Activated T-helper 2 cell treated with anti-CD3 and anti-CD28 coated beads, Interferon-gamma antibody, Interleukin-2, Interleukin-4, amounts not matched to agents 10 μg/mL and 5 μg/mL and 100 μg/mL, durations not matched to agents 14 hours and 24 hours and 36 hours (primary cell): ENCODE measurements at regions not wholly inside any gene's neighbourhood (a gene's known extent, or its start where the extent isn't known, plus 50 kb on each side); places are given as distances from the start of the nearest gene placed in this dataset.

Experiments used
- DNase-seq: peaks from one replicate; pipeline ENCODE4 v3.0.0; 2021; ENCODE audit warnings: low spot score
- H3K27ac Mint-ChIP-seq: one replicate; pipeline ENCODE4 v1.8.0; 2021; ENCODE audit warnings: mixed read lengths
- H3K27me3 Mint-ChIP-seq: one replicate; pipeline ENCODE4 v1.8.0; 2021; ENCODE audit warnings: low read depth, mixed read lengths
- H3K36me3 Mint-ChIP-seq: one replicate; pipeline ENCODE4 v1.8.0; 2021; ENCODE audit warnings: low read depth, mixed read lengths
- H3K4me1 Mint-ChIP-seq: one replicate; pipeline ENCODE4 v1.8.0; 2021; ENCODE audit warnings: low read depth, mixed read lengths
- H3K4me3 Mint-ChIP-seq: one replicate; pipeline ENCODE4 v1.8.0; 2021; ENCODE audit warnings: low read depth, mild to moderate bottlenecking, moderate library complexity, mixed read lengths
- H3K9me3 Mint-ChIP-seq: one replicate; pipeline ENCODE4 v1.8.0; 2021; ENCODE audit warnings: mixed read lengths
- intact Hi-C: fragments of 100-400 bp; cut with micrococcal nuclease; formaldehyde crosslinking; loops from one replicate; pipeline ENCODE4 v1.15.1; 2023

DNA sequence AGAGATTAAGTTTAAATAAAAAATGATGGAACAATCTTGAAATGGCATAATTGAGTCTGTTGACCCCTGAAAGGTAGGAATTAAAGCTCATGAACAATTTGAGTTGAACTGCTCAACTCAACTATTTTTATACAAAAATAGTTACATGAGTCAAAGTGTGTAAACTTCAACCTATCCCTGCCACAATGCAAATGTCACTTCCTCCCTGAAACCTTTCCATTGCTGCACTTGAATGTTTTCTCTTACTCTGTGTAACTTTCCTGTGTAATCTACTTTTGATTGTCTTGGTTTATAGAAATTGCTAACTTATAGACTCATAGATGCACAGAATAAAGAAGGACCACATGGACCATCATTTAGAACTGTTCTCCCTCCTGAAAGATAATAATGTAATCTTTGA is 218.5 kb downstream of the GBA3 start:
- no peak overlapping the region for H3K4me3 Mint-ChIP-seq
- no peak for DNase-seq
- H3K4me1 Mint-ChIP-seq: no peaks in the 10 kb centered on the region
- H3K27me3 Mint-ChIP-seq: no peaks in the 10 kb centered on the region
- no peak overlapping the region for H3K27ac Mint-ChIP-seq
- H3K9me3 Mint-ChIP-seq: peaks cover 4% of the 10 kb centered on the region
- intact Hi-C loops: no loop called here
- no peaks in the 10 kb centered on the region for H3K36me3 Mint-ChIP-seq

DNA sequence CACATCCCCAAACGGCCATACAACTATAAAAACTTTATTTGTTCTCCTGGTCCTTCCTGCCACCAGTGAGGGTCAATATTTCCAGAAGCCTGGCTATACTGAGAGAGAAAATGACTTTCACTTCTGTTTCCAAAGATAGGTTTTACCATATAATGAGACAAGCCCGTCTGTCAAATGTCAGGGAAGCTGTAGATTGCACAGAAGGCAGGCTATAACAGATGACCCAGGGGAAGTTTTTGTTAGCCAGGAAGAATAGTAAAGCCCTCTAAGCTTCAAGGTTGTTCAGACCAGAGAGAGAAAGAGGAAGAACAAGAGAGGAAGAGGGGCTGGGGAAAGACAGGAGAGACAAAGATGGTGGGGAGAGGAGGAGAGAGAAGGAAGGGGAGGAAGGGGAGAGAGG is 217.5 kb downstream of the GBA3 start:
- no peaks in the 10 kb centered on the region for H3K4me1 Mint-ChIP-seq
- no peaks in the 10 kb centered on the region for H3K27me3 Mint-ChIP-seq
- DNase-seq: no peak
- no peak overlapping the region for H3K27ac Mint-ChIP-seq
- no peaks in the 10 kb centered on the region for H3K36me3 Mint-ChIP-seq
- peaks cover 4% of the 10 kb centered on the region for H3K9me3 Mint-ChIP-seq
- no peak overlapping the region for H3K4me3 Mint-ChIP-seq
- intact Hi-C loops: no loop called here

DNA sequence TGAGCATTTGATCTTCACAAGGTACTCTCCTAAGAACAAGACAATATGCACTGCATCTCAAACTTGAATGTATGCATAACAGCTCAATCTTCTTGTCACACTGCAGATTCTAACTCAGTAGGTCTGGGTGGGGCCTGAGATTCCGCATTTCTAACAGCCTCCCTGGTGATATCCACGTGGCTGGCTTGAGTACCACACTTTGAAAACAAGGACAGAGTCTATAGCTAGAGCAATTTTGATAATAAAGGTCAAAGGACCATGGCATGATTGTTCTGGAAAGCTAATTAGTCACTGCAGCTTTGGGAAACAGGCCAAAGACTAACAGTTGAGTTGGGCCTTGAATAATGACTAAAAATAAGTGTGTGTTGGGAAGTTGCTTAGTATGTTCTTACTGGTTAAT is 213.3 kb downstream of the GBA3 start:
- Mint-ChIP-seq H3K9me3 (peaks cover 4% of the 10 kb centered on the region), H3K27ac (no peak overlapping the region), H3K27me3 (no peaks in the 10 kb centered on the region), H3K36me3 (no peaks in the 10 kb centered on the region), H3K4me3 (no peak overlapping the region), H3K4me1 (no peaks in the 10 kb centered on the region)
- DNase-seq: no peak
- intact Hi-C loops: no loop called here

DNA sequence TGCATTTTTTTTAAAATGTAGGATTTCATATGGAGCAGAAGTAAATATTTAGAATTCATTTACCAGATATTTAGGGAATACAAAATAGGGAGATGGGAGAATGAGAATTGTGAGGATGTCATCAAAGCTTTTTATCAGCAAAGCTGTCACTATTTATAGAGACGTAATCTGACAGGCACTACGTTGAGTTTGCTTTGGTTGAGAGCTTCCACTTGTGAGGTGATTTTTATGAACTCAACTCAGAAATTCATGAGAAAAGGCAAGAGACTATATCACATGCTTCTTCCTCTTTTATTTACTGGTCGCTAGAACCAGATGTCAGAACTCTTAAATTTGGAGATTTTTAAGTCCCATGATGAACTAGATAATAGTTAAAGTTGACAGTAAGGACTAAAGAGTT is 211.2 kb downstream of the GBA3 start:
- Mint-ChIP-seq H3K4me3 (no peak overlapping the region), H3K4me1 (no peaks in the 10 kb centered on the region), H3K27me3 (no peaks in the 10 kb centered on the region), H3K36me3 (no peaks in the 10 kb centered on the region), H3K27ac (no peak overlapping the region), H3K9me3 (no peaks in the 10 kb centered on the region)
- intact Hi-C loops: loop anchor here (5.0 kb wide), 1 partner anchor 1513 kb away; no protein-coding TSS in a partner anchor
- DNase-seq: no peak

DNA sequence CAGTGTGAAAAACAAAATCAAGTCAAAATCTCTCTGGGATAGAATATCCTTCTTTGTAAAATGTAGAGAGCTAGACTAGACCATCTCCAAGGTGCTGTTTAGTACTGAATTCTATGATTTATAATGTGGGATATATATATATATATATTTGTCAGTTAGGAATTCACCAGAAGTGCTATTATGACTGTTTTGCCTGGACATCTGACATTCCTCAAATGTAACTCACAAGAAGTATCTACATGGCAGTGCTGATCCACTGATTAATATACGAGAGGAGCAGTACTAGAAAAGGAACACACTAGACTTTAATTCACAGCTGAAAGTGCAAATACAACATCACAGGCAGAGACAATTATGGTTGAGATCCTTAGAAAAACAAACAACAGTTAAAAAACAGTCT is 208.9 kb downstream of the GBA3 start:
- Mint-ChIP-seq H3K27me3 (no peaks in the 10 kb centered on the region), H3K36me3 (no peaks in the 10 kb centered on the region), H3K27ac (no peak overlapping the region), H3K4me3 (no peak overlapping the region), H3K9me3 (no peaks in the 10 kb centered on the region), H3K4me1 (no peaks in the 10 kb centered on the region)
- intact Hi-C loops: loop anchor here (5.0 kb wide), 1 partner anchor 1516 kb away; no protein-coding TSS in a partner anchor
- DNase-seq: no peak

DNA sequence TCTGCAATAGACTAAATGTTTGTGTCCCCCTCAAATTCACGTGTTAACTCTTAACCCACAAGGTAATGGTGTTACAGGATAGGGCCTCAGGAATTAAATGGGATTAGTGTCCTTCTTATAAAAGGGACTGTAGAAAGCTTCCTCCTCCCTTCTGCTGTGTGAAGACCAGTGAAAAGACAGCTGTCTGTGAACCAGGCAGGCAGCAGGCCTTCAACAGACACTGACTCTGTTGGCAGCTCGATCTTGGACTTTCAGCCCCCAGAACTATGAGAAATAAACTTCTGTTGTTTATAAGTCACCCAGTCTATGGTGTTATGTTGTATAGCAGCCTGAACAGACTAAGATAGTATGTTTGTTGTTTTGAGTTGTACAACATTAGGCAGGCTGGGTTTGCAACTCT is 208.1 kb downstream of the GBA3 start:
- DNase-seq: no peak
- H3K27me3 Mint-ChIP-seq: no peaks in the 10 kb centered on the region
- H3K4me3 Mint-ChIP-seq: no peak overlapping the region
- H3K9me3 Mint-ChIP-seq: no peaks in the 10 kb centered on the region
- no peaks in the 10 kb centered on the region for H3K36me3 Mint-ChIP-seq
- intact Hi-C loops: loop anchor here (5.0 kb wide), 1 partner anchor 1516 kb away; no protein-coding TSS in a partner anchor
- no peak overlapping the region for H3K27ac Mint-ChIP-seq
- H3K4me1 Mint-ChIP-seq: no peaks in the 10 kb centered on the region

DNA sequence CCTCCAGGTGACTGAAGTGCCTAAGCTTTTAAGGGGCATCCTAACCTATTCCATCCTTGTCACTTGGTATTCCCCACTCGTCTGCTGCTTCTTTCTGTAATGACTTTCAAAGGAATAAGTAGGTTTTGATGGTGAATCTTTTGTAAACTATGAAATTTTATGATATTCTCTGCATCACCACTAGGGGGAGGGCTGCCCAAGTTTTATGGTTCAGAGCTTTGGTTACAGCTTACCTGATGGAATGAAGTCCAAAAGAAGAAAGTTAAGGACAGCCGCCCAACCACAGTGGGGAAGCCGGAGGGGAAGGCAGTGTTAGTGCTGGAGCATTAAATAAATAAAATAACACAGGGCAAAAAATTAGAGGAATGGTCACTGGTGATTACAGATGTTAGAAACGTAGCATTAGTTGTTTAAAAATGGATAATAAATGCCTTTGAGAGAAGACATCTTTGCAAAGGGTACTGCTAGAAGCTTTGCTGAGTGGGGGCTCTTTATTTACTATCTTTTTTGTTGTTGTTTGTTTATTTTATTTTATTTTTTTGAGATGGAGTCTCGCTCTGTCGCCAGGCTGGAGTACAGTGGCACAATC is 204.9 kb downstream of the GBA3 start:
- Mint-ChIP-seq H3K9me3 (no peaks in the 10 kb centered on the region), H3K27me3 (peaks cover 2% of the 10 kb centered on the region), H3K27ac (no peak overlapping the region), H3K4me3 (no peak overlapping the region), H3K4me1 (no peaks in the 10 kb centered on the region), H3K36me3 (no peaks in the 10 kb centered on the region)
- DNase-seq: no peak
- intact Hi-C loops: no loop called here

DNA sequence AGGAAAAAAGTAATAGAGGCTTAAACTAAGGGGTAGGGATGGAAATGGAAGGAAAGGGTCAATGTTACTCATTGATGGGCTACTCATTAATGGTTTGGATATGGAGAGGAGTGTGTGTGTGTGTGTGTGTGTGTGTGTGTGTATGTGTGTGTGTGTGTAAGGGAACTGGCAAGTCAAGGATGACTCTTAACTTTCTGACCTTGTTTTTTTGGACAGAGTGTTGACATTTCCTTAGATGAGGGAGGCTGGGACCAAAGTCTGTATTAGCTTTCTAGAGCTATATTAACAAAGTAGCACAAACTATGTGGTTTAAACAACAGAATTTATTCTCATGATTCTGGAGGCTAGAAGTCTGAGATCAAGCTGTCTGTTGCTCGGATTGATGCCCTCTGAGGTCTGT is 202.7 kb downstream of the GBA3 start:
- Mint-ChIP-seq H3K27ac (no peak overlapping the region), H3K36me3 (no peaks in the 10 kb centered on the region), H3K4me1 (no peaks in the 10 kb centered on the region), H3K4me3 (no peak overlapping the region), H3K9me3 (no peaks in the 10 kb centered on the region), H3K27me3 (peaks cover 2% of the 10 kb centered on the region)
- no peak for DNase-seq
- intact Hi-C loops: no loop called here

DNA sequence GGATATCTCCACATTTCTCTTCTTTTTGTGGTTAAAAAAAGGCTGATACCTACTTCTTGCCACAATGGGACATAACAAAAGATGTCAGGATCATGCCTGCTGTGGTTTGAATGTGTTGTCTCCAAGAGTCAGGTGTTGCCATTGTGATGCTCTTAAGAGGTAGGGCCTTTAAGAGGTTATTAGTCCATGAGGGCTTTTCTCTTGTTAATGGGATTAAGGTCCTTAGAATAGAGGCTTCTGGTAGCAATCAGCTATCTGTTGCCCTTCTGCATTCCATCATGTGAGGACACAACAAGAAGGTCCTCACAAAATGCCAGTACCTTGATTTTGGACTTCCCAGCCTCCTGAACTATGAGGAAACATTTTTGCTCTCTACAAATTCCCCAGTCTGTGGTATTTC is 191.4 kb downstream of the GBA3 start:
- H3K36me3 Mint-ChIP-seq: no peaks in the 10 kb centered on the region
- no peaks in the 10 kb centered on the region for H3K27me3 Mint-ChIP-seq
- no peaks in the 10 kb centered on the region for H3K4me1 Mint-ChIP-seq
- no peaks in the 10 kb centered on the region for H3K9me3 Mint-ChIP-seq
- H3K4me3 Mint-ChIP-seq: no peak overlapping the region
- no peak overlapping the region for H3K27ac Mint-ChIP-seq
- DNase-seq: no peak
- intact Hi-C loops: no loop called here

DNA sequence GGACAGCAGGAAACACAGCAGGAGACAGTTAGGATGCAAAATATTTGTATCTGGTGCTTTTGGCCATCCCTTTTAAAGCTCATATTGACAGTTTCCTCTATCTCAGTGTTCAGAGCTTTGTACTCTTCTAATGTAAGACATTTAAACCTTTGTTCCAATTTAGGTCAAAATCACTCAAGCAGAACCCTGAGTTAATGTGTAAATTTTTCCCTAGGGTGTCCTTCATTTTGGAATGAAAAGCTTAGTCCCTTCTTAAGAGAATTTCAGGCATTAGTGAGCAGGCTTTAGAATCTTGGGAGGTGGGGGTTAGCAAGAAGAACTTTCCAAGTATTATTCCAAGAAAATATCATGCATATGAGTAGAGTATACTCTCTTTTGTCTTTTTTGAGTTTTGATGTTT is 188.7 kb downstream of the GBA3 start:
- no peak overlapping the region for H3K4me3 Mint-ChIP-seq
- DNase-seq: no peak
- no peaks in the 10 kb centered on the region for H3K36me3 Mint-ChIP-seq
- H3K27ac Mint-ChIP-seq: no peak overlapping the region
- H3K27me3 Mint-ChIP-seq: no peaks in the 10 kb centered on the region
- no peaks in the 10 kb centered on the region for H3K9me3 Mint-ChIP-seq
- no peaks in the 10 kb centered on the region for H3K4me1 Mint-ChIP-seq
- intact Hi-C loops: no loop called here

DNA sequence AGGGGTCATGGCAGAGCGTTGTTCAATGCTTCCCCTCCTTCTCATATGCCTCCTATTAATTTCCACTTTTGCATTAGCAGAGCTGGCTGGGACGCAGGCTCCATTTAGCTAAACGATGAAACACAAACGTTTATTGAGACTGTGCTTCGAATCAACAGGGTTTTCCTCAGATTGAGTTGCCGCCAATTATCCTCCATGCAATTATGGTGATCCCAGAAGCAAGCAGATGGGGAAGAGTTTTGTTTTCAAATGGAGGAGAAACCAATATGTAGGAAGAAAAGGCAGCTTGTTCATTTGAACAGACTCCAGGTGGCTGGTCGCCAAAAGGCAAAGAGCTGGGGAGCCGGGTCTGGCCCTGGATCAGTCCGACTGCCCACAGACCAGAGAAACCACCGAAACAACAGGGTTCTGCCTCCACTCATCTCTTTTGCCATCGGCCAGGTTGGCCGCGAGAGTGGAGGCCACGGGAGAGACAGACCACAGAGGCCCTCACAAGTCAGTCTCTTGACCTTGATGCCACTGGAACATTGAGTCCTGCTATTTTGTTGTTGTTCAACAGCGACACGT is 184.8 kb downstream of the GBA3 start:
- Mint-ChIP-seq H3K27me3 (no peaks in the 10 kb centered on the region), H3K4me1 (no peaks in the 10 kb centered on the region), H3K9me3 (no peaks in the 10 kb centered on the region), H3K4me3 (no peak overlapping the region), H3K27ac (no peak overlapping the region), H3K36me3 (no peaks in the 10 kb centered on the region)
- intact Hi-C loops: no loop called here
- DNase-seq: no peak

DNA sequence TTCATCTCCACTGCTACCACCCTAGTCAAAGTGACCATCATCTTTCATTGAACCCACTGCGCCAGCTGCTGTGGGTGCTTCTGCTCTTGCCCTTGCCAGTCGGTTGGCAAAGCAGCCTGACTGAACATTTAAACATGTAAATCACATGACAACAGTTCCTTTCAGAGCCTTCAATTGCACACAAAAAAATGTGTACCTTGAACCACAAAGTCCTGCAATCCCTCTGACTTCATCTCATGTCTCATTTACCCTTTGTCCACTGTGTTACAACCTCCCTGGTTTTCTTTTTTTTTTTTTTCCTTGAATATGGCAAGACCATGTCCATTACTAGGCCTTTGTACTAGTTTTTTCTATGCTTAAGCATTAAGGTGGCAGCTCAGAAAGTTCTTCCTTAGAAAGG is 183.5 kb downstream of the GBA3 start:
- H3K4me3 Mint-ChIP-seq: no peak overlapping the region
- H3K4me1 Mint-ChIP-seq: no peaks in the 10 kb centered on the region
- H3K9me3 Mint-ChIP-seq: no peaks in the 10 kb centered on the region
- intact Hi-C loops: no loop called here
- H3K27me3 Mint-ChIP-seq: no peaks in the 10 kb centered on the region
- no peaks in the 10 kb centered on the region for H3K36me3 Mint-ChIP-seq
- no peak for DNase-seq
- no peak overlapping the region for H3K27ac Mint-ChIP-seq

DNA sequence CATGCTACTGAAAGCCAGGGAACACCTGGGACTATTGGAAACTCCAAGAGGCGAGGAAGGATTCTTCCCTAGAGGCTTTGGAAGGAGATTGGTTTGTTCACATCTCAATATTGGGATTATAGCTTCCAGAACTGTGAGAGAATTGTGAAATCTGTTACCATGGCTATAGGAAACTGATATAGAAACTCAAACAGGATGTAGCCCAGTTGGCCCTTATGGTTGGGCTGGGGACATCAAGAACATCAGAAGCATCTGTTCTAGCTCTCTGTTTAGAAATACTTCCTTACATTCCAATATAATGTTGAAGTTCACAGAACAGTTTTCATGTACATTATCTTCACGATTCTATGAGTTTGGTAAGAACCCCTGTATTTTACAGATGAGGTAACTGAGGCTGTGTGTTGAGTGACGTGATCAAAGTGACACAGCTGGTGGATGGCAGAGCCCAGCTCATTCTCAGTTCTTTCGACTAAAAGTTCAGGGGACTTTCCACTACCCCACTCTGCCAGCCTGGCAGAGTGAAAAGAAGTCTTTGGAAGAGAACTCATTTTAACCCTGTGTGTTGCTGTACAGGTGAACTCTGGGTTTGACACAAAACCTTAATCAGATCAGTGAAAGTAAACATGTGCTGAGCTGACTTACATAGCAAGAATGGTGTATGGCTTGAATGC is 183.0 kb downstream of the GBA3 start:
- Mint-ChIP-seq H3K27me3 (no peaks in the 10 kb centered on the region), H3K4me3 (no peak overlapping the region), H3K9me3 (no peaks in the 10 kb centered on the region), H3K36me3 (no peaks in the 10 kb centered on the region), H3K4me1 (no peaks in the 10 kb centered on the region), H3K27ac (no peak overlapping the region)
- no peak for DNase-seq
- intact Hi-C loops: no loop called here
